Astrocyte (in vitro differentiated cells and primary cell): ENCODE measurements at regions not wholly inside any gene's neighbourhood (a gene's known extent, or its start where the extent isn't known, plus 50 kb on each side); places are given as distances from the start of the nearest gene placed in this dataset.

Experiments used
- DNase-seq: peaks from one replicate; pipeline ENCODE4 v3.0.0-alpha.2; 2010; ENCODE audit warnings: low read depth
- FAIRE-seq: peaks from 2 replicates; lab custom pipeline; 2011; peaks lifted over from hg19 to GRCh38; lab: Jason Lieb, UNC
- H2AFZ ChIP-seq: 2 replicates; pipeline ENCODE4 v1.6.0; 2012; ENCODE audit warnings: low read depth, low read length, inconsistent platforms
- H3K27ac ChIP-seq: 2 replicates; pipeline ENCODE4 v1.5.1; 2011; ENCODE audit warnings: low read depth, low read length, inconsistent platforms
- H3K27me3 ChIP-seq: 2 replicates; pipeline ENCODE4 v1.6.0; 2011; ENCODE audit warnings: low read length, inconsistent platforms; ENCODE audit not compliant: insufficient read depth
- H3K36me3 ChIP-seq: 2 replicates; pipeline ENCODE4 v1.5.1; 2011; ENCODE audit warnings: low read length, inconsistent platforms; ENCODE audit not compliant: insufficient read depth
- H3K4me1 ChIP-seq: 2 replicates; pipeline ENCODE4 v1.5.1; 2011; ENCODE audit warnings: low read length, inconsistent platforms; ENCODE audit not compliant: insufficient read depth
- H3K4me2 ChIP-seq: 2 replicates; pipeline ENCODE4 v1.6.0; 2012; ENCODE audit warnings: low read length, inconsistent platforms
- H3K4me3 ChIP-seq: 2 replicates; pipeline ENCODE4 v1.5.1; 2011; ENCODE audit warnings: low read depth, mild to moderate bottlenecking, low read length, inconsistent platforms; ENCODE audit not compliant: insufficient read depth
- H3K79me2 ChIP-seq: 2 replicates; pipeline ENCODE4 v1.6.0; 2012; ENCODE audit warnings: mild to moderate bottlenecking, low read length, inconsistent platforms; ENCODE audit not compliant: insufficient read depth
- H3K9ac ChIP-seq: 2 replicates; pipeline ENCODE4 v1.6.0; 2012; ENCODE audit warnings: mild to moderate bottlenecking, low read length, inconsistent platforms
- H3K9me3 ChIP-seq: 2 replicates; pipeline ENCODE4 v1.5.1; 2012; ENCODE audit warnings: low read depth, mild to moderate bottlenecking, low read length, inconsistent platforms; ENCODE audit not compliant: insufficient read depth
- H4K20me1 ChIP-seq: 2 replicates; pipeline ENCODE4 v1.6.0; 2012; ENCODE audit warnings: low read length, inconsistent platforms; ENCODE audit not compliant: insufficient read depth
- H3K27ac Mint-ChIP-seq: one replicate; pipeline ENCODE4 v1.8.0; 2021; ENCODE audit warnings: mild to moderate bottlenecking, mixed read lengths; ENCODE audit not compliant: unreplicated experiment
- H3K27me3 Mint-ChIP-seq: one replicate; pipeline ENCODE4 v1.8.0; 2021; ENCODE audit warnings: low read depth, mixed read lengths; ENCODE audit not compliant: unreplicated experiment
- H3K36me3 Mint-ChIP-seq: one replicate; pipeline ENCODE4 v1.8.0; 2021; ENCODE audit warnings: low read depth, mixed read lengths; ENCODE audit not compliant: unreplicated experiment
- H3K4me1 Mint-ChIP-seq: one replicate; pipeline ENCODE4 v1.8.0; 2021; ENCODE audit warnings: low read depth, mixed read lengths; ENCODE audit not compliant: unreplicated experiment
- H3K4me3 Mint-ChIP-seq: one replicate; pipeline ENCODE4 v1.8.0; 2021; ENCODE audit warnings: mild to moderate bottlenecking, moderate library complexity, mixed read lengths; ENCODE audit not compliant: unreplicated experiment
- H3K9me3 Mint-ChIP-seq: one replicate; pipeline ENCODE4 v1.8.0; 2021; ENCODE audit warnings: mild to moderate bottlenecking, mixed read lengths; ENCODE audit not compliant: unreplicated experiment
- EZH2 ChIP-seq: IDR thresholded peaks from 2 replicates; pipeline ENCODE4 v1.6.1; 2012; ENCODE audit warnings: mild to moderate bottlenecking, low read length, inconsistent platforms; ENCODE audit not compliant: insufficient read depth
- TF ChIP-seq, protein P1 (sequence below): IDR thresholded peaks from 2 replicates; pipeline ENCODE4 v1.5.1; 2011; ENCODE audit warnings: low read depth, mild to moderate bottlenecking, inconsistent platforms, low read length, moderate library complexity; ENCODE audit not compliant: insufficient read depth

DNA sequence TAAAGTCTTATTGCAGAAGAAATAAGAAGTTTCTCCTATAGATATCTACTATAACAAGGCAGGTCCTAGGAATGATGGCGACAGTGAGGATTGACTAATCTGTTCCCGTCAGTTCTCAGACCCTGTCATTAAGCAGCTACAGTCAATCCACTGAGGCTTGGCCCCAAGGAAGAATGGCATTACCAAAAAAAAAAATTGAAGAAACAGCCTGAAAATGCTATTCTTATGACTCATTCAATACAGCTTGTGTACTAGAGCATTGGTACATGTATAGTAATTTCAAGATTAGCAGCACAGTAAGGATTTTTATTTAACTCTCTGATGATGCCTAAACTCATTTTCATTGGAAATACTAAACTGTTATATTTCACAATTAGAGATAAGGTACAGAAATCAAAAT is 1096.1 kb upstream of the NXPH2 start:
- no peaks in the 10 kb centered on the region for H3K27me3 Mint-ChIP-seq
- no peak overlapping the region for H3K27ac ChIP-seq
- no peaks in the 10 kb centered on the region for H3K4me1 ChIP-seq
- FAIRE-seq (no peak), DNase-seq (no peak)
- no peaks in the 10 kb centered on the region for H3K27me3 ChIP-seq
- no peaks in the 10 kb centered on the region for H4K20me1 ChIP-seq
- no peak overlapping the region for H3K27ac Mint-ChIP-seq
- H3K4me3 ChIP-seq: no peak overlapping the region
- peaks cover 5% of the 10 kb centered on the region for H3K4me1 Mint-ChIP-seq
- H3K79me2 ChIP-seq: no peaks in the 10 kb centered on the region
- no peaks in the 10 kb centered on the region for H3K36me3 Mint-ChIP-seq
- no peaks in the 10 kb centered on the region for H3K9me3 Mint-ChIP-seq
- no peak overlapping the region for H3K4me3 Mint-ChIP-seq
- H3K4me2 ChIP-seq: no peak overlapping the region
- no peak for TF ChIP-seq EZH2
- TF ChIP-seq, protein P1, sequence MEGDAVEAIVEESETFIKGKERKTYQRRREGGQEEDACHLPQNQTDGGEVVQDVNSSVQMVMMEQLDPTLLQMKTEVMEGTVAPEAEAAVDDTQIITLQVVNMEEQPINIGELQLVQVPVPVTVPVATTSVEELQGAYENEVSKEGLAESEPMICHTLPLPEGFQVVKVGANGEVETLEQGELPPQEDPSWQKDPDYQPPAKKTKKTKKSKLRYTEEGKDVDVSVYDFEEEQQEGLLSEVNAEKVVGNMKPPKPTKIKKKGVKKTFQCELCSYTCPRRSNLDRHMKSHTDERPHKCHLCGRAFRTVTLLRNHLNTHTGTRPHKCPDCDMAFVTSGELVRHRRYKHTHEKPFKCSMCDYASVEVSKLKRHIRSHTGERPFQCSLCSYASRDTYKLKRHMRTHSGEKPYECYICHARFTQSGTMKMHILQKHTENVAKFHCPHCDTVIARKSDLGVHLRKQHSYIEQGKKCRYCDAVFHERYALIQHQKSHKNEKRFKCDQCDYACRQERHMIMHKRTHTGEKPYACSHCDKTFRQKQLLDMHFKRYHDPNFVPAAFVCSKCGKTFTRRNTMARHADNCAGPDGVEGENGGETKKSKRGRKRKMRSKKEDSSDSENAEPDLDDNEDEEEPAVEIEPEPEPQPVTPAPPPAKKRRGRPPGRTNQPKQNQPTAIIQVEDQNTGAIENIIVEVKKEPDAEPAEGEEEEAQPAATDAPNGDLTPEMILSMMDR: no peak
- no peaks in the 10 kb centered on the region for H3K9me3 ChIP-seq
- H3K36me3 ChIP-seq: no peaks in the 10 kb centered on the region
- no peak overlapping the region for H2AFZ ChIP-seq
- H3K9ac ChIP-seq: no peak overlapping the region

DNA sequence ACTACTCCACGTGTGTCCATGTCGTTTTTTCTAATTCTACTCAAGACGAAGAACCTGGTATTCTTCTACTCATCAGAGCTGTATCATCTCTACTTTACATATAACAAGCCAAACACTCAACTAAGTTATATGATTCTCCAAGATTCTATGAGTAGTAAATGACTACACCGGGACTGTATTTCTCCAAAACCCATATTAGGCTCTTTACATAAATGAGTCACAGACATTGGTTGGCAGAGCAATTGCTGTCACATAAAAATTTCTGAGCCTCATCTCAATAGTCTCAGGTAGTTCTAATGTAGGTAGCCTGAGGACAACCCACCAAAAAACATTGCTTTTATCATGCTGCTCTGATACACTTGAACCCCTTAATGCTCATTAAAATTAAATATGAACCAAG is 1092.3 kb upstream of the NXPH2 start:
- Mint-ChIP-seq H3K4me1 (peaks cover 5% of the 10 kb centered on the region), H3K36me3 (no peaks in the 10 kb centered on the region), H3K27ac (no peak overlapping the region), H3K9me3 (peaks cover under 1% of the 10 kb centered on the region), H3K4me3 (no peak overlapping the region), H3K27me3 (no peaks in the 10 kb centered on the region)
- no peak for TF ChIP-seq EZH2
- TF ChIP-seq, protein P1: no peak
- DNase-seq: no peak
- H3K9ac ChIP-seq: no peak overlapping the region
- no peaks in the 10 kb centered on the region for H3K79me2 ChIP-seq
- no peaks in the 10 kb centered on the region for H3K9me3 ChIP-seq
- no peaks in the 10 kb centered on the region for H3K27me3 ChIP-seq
- no peak for FAIRE-seq
- H3K4me3 ChIP-seq: no peak overlapping the region
- H4K20me1 ChIP-seq: no peaks in the 10 kb centered on the region
- no peak overlapping the region for H3K27ac ChIP-seq
- no peaks in the 10 kb centered on the region for H3K4me1 ChIP-seq
- H3K4me2 ChIP-seq: no peak overlapping the region
- H2AFZ ChIP-seq: no peak overlapping the region
- H3K36me3 ChIP-seq: no peaks in the 10 kb centered on the region

DNA sequence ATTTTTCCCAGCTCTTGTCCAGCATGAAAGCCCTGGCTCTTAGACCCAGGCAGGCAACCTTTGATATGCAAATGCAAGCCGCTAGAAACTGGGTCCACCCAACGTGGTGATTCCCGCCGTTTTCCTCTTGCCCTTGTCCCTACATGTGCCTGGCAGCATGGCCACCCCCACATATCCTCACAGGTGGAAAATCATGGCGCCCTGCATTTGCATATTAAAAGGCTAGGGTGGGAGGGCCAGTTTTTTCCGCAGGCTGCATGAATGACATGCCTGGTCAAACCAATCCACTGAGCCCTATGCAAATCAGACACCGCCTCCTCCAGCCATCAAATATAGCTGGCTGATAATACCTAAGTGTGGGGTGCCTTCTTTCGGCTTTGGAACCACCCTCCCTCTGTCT is 1091.8 kb upstream of the NXPH2 start:
- TF ChIP-seq, protein P1: no peak
- TF ChIP-seq EZH2: no peak
- H3K4me1 ChIP-seq: no peaks in the 10 kb centered on the region
- H3K4me2 ChIP-seq: no peak overlapping the region
- no peaks in the 10 kb centered on the region for H4K20me1 ChIP-seq
- no peaks in the 10 kb centered on the region for H3K27me3 ChIP-seq
- H3K27me3 Mint-ChIP-seq: no peaks in the 10 kb centered on the region
- H2AFZ ChIP-seq: no peak overlapping the region
- no peak overlapping the region for H3K27ac ChIP-seq
- H3K4me3 ChIP-seq: no peak overlapping the region
- no peaks in the 10 kb centered on the region for H3K36me3 Mint-ChIP-seq
- no peak for DNase-seq
- no peaks in the 10 kb centered on the region for H3K36me3 ChIP-seq
- H3K4me1 Mint-ChIP-seq: peaks cover 5% of the 10 kb centered on the region
- H3K79me2 ChIP-seq: no peaks in the 10 kb centered on the region
- peaks cover 2% of the 10 kb centered on the region for H3K9me3 Mint-ChIP-seq
- no peak for FAIRE-seq
- no peaks in the 10 kb centered on the region for H3K9me3 ChIP-seq
- no peak overlapping the region for H3K4me3 Mint-ChIP-seq
- no peak overlapping the region for H3K9ac ChIP-seq
- no peak overlapping the region for H3K27ac Mint-ChIP-seq
